Prostate gland (tissue), 2 donors: ENCODE measurements at regions not wholly inside any gene's neighbourhood (a gene's known extent, or its start where the extent isn't known, plus 50 kb on each side); places are given as distances from the start of the nearest gene placed in this dataset.

Experiments used
- DNase-seq: peaks from one replicate; pipeline ENCODE4 v3.0.0-alpha.2; 2019; ENCODE audit warnings: low spot score
- H3K27ac ChIP-seq, 2 donors: fragments of 200-600 bp; sonication (generic); 2 replicates each; pipeline ENCODE4 v1.5.1; 2017 to 2019
- H3K27me3 ChIP-seq: fragments of 200-600 bp; sonication (generic); replicated peaks from 2 replicates; pipeline ENCODE4 v1.5.1; 2019; ENCODE audit not compliant: insufficient read depth
- H3K36me3 ChIP-seq, 2 donors: fragments of 200-600 bp; sonication (generic); 1 replicate in 1 of 2; 2 replicates in 1 of 2; pipeline versions ENCODE4 v1.5.1 to v1.8.1; 2017 to 2019
- H3K4me1 ChIP-seq: fragments of 200-600 bp; sonication (generic); replicated peaks from 2 replicates; pipeline ENCODE4 v1.5.1; 2019
- H3K4me3 ChIP-seq, 2 donors: fragments of 200-600 bp; sonication (generic); 2 replicates each; pipeline ENCODE4 v1.5.1; 2017 to 2019
- H3K9me3 ChIP-seq: fragments of 200-600 bp; sonication (generic); 2 replicates; pipeline ENCODE4 v1.5.1; 2017
- POLR2A ChIP-seq: fragments of 450-650 bp; IDR thresholded peaks from one replicate; pipeline ENCODE4 v1.6.1; 2016; ENCODE audit warnings: antibody characterized with exemption, mild to moderate bottlenecking
- POLR2AphosphoS5 ChIP-seq: sonication (generic); formaldehyde crosslinking; IDR thresholded peaks from one replicate; pipeline ENCODE4 v1.6.1; 2017; ENCODE audit warnings: antibody characterized with exemption
- WGBS: methylation state at CpG from one replicate; pipeline ENCODE4 v1.1.5; 2018; 5-methylcytosine and 5-hydroxymethylcytosine counted together
- intact Hi-C: fragments of 100-400 bp; cut with DNase I; formaldehyde crosslinking; loops from one replicate; pipeline ENCODE4 v1.14.2; 2022
- TF ChIP-seq, protein P1 (sequence below), 4 experiments: fragments of 200-600 bp in 2 of 4; fragments of 450-650 bp in 2 of 4; sonication (generic) in 2 of 4; IDR thresholded peaks; 1 replicate in 3 of 4; 2 replicates in 1 of 4; pipeline ENCODE4 v1.5.1; 2016 to 2019; ENCODE audit warnings: antibody characterized with exemption in 4 of 4, mild to moderate bottlenecking in 2 of 4, moderate library complexity in 2 of 4

DNA sequence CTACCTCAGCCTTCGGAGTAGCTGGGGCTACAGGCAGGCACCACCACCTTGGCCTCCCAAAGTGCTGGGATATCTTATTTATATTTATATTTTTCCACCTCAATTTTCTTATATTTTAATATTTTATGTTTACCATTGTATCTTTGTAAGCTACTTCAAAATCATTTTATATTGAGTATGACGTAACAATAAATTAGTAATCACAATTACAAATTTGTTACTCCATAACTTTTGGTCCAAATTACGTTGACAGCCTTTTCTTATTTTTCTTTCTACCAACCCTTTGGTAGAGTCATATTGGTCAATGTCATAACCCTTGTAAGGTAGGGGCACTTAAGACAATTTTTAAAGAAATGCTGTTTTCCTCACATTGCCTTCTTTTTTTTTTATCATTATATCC, 104.0 kb upstream of the H2AZ1 start:
- Histone ChIP-seq H3K9me3 (no peaks in the 10 kb centered on the region), H3K4me1 (no peaks in the 10 kb centered on the region), H3K36me3 (no peaks in the 10 kb centered on the region), H3K27me3 (no peaks in the 10 kb centered on the region), H3K4me3 (no peak overlapping the region), H3K27ac (no peak overlapping the region)
- DNase-seq: no peak
- 86% methylated on average over 3 of the region's 3 CpGs for WGBS
- intact Hi-C loops: no loop called here
- TF ChIP-seq, protein P1, sequence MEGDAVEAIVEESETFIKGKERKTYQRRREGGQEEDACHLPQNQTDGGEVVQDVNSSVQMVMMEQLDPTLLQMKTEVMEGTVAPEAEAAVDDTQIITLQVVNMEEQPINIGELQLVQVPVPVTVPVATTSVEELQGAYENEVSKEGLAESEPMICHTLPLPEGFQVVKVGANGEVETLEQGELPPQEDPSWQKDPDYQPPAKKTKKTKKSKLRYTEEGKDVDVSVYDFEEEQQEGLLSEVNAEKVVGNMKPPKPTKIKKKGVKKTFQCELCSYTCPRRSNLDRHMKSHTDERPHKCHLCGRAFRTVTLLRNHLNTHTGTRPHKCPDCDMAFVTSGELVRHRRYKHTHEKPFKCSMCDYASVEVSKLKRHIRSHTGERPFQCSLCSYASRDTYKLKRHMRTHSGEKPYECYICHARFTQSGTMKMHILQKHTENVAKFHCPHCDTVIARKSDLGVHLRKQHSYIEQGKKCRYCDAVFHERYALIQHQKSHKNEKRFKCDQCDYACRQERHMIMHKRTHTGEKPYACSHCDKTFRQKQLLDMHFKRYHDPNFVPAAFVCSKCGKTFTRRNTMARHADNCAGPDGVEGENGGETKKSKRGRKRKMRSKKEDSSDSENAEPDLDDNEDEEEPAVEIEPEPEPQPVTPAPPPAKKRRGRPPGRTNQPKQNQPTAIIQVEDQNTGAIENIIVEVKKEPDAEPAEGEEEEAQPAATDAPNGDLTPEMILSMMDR (IDR thresholded peaks at IDR 0.05): no peak
- TF ChIP-seq POLR2A: no peak
- no peak for TF ChIP-seq POLR2AphosphoS5

DNA sequence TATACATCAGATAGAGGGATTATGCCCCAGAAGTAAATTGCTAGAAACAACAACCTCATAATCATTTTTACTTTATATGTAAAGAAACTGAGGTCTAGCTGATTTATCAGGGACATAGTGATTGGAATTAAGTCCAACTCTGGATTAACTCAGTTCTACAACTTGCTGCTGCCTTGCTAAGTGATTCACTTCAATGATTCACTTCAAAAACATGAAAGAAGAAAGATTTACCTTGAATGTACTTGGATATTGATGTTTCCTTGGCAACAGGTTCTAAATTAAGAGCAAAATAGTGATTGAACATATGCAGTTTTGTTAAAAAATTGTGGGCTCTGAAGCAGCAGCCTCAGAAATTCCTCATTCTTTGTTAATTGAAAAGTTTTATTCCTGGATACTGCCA, 99.8 kb upstream of the H2AZ1 start:
- Histone ChIP-seq H3K27ac (no peak overlapping the region), H3K9me3 (no peaks in the 10 kb centered on the region), H3K4me1 (no peaks in the 10 kb centered on the region), H3K4me3 (no peak overlapping the region), H3K27me3 (no peaks in the 10 kb centered on the region), H3K36me3 (no peaks in the 10 kb centered on the region)
- intact Hi-C loops: no loop called here
- DNase-seq: no peak
- TF ChIP-seq POLR2AphosphoS5 (no peak), POLR2A (no peak)
- TF ChIP-seq, protein P1 (IDR thresholded peaks at IDR 0.05): no peak

DNA sequence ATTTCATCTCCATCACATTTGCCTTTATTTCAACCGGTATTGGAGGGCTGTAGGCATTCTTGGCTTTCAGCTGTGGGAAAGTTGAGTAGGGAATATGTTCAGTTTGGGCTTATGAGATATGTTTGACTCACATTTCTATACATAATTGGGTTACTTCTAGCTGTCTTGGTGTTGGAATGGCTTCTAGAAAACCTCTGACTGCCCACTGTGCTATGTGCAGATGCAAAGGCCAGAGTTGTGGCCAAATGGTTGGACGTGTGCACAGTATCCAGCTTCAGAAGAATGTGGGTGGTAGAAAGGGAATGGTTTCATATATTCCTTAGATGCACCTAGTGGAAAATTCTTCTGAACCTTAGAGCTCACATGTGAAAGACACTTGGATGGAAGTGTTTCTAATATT, 92.6 kb upstream of the H2AZ1 start:
- 87% methylated on average over 2 of the region's 2 CpGs for WGBS
- H3K36me3 ChIP-seq: no peaks in the 10 kb centered on the region
- no peaks in the 10 kb centered on the region for H3K27me3 ChIP-seq
- no peak overlapping the region for H3K27ac ChIP-seq
- H3K4me3 ChIP-seq: no peak overlapping the region
- DNase-seq: no peak
- intact Hi-C loops: no loop called here
- H3K4me1 ChIP-seq: no peaks in the 10 kb centered on the region
- no peaks in the 10 kb centered on the region for H3K9me3 ChIP-seq
- TF ChIP-seq POLR2A: no peak
- TF ChIP-seq POLR2AphosphoS5: no peak
- TF ChIP-seq, protein P1 (IDR thresholded peaks at IDR 0.05): no peak

DNA sequence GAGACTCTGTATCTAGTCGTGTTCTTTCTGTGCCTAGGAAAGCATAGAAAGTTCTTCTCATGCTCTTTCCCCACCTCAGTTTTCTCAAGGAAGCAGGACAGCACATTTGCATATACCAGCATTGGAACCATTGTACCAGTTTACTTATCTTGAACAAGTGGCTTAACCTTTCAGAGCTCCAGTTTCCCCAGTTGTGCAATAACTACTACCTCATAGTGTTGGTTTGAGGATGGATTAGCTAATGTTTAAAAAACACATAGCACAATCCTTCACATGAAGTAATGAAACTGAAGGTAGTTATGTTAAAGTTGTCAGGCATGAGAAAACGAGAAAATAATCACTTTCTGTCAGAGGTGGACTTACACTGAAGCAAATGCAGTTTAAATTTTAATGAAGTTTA, 92.2 kb upstream of the H2AZ1 start:
- Histone ChIP-seq H3K27ac (no peak overlapping the region), H3K36me3 (no peaks in the 10 kb centered on the region), H3K27me3 (no peaks in the 10 kb centered on the region), H3K4me3 (no peak overlapping the region), H3K9me3 (no peaks in the 10 kb centered on the region), H3K4me1 (no peaks in the 10 kb centered on the region)
- TF ChIP-seq POLR2A (no peak), POLR2AphosphoS5 (no peak)
- TF ChIP-seq, protein P1 (IDR thresholded peaks at IDR 0.05): no peak
- no peak for DNase-seq
- 73% methylated on average over 2 of the region's 2 CpGs for WGBS
- intact Hi-C loops: no loop called here

DNA sequence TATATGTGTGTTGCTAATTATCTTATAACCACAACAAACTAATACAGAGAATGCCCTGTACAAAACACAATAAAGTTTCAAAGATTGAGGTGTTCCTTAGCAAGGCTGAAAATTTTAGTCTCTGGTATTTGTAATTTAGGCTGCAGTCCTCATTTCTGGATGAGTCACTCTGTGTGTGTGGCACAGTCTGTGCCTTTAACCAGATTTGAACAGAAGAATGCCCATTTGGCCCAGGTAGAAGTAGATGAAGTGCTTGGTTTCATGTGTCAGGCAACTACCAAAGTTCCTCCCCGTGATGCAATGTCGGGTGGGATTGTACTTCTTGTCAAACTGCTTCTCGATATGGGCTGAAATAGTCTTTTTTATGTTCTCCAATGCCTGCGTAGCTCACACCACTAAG, 91.6 kb upstream of the H2AZ1 start:
- no peaks in the 10 kb centered on the region for H3K9me3 ChIP-seq
- H3K27ac ChIP-seq: no peak overlapping the region
- WGBS: 88% methylated on average over 4 of the region's 4 CpGs
- H3K4me3 ChIP-seq: no peak overlapping the region
- DNase-seq: no peak
- intact Hi-C loops: no loop called here
- no peaks in the 10 kb centered on the region for H3K4me1 ChIP-seq
- no peaks in the 10 kb centered on the region for H3K36me3 ChIP-seq
- no peak for TF ChIP-seq POLR2A
- no peaks in the 10 kb centered on the region for H3K27me3 ChIP-seq
